Esophagus (tissue), 2 donors: ENCODE measurements at regions not wholly inside any gene's neighbourhood (a gene's known extent, or its start where the extent isn't known, plus 50 kb on each side); places are given as distances from the start of the nearest gene placed in this dataset.

Experiments
- H3K27ac ChIP-seq, 2 donors: one replicate each; pipeline ENCODE4 v1.5.1; 2013; ENCODE audit warnings: low read depth in 2 of 2, mild to moderate bottlenecking in 2 of 2, inconsistent platforms in 1 of 2, low read length in 1 of 2, moderate library complexity in 1 of 2
- H3K27me3 ChIP-seq, 2 donors: one replicate each; pipeline ENCODE4 v1.6.1; 2013; ENCODE audit warnings: low read length in 2 of 2, control low read depth in 1 of 2, mild to moderate bottlenecking in 1 of 2; ENCODE audit not compliant: insufficient read depth in 2 of 2, control insufficient read depth in 1 of 2
- H3K36me3 ChIP-seq, 2 donors: one replicate each; pipeline ENCODE4 v1.6.1; 2013; ENCODE audit warnings: low read length in 1 of 2; ENCODE audit not compliant: control insufficient read depth in 2 of 2, insufficient read depth in 2 of 2
- H3K4me1 ChIP-seq, 2 donors: one replicate each; pipeline ENCODE4 v1.6.1; 2013; ENCODE audit warnings: low read length in 1 of 2; ENCODE audit not compliant: control insufficient read depth in 2 of 2, insufficient read depth in 2 of 2
- H3K4me3 ChIP-seq, 2 donors: one replicate each; pipeline ENCODE4 v1.5.1; 2013; ENCODE audit warnings: low read length in 2 of 2, mild to moderate bottlenecking in 2 of 2, low read depth in 1 of 2, moderate library complexity in 1 of 2
- H3K9me3 ChIP-seq, 2 donors: one replicate each; pipeline ENCODE4 v1.6.1; 2013; ENCODE audit warnings: mild to moderate bottlenecking in 2 of 2, low read depth in 1 of 2, low read length in 1 of 2, moderate library complexity in 1 of 2; ENCODE audit not compliant: control insufficient read depth in 2 of 2, insufficient read depth in 1 of 2
- WGBS, 2 donors: extraction: QIAGEN DNeasy Blood & Tissue Kit; methylation state at CpG; one replicate each; pipeline ENCODE4 v1.1.7; 2013; 5-methylcytosine and 5-hydroxymethylcytosine counted together
- donor health status: healthy with polysubstance abuse.
- donor health status: Bipolar disorder and iron deficiency.

DNA sequence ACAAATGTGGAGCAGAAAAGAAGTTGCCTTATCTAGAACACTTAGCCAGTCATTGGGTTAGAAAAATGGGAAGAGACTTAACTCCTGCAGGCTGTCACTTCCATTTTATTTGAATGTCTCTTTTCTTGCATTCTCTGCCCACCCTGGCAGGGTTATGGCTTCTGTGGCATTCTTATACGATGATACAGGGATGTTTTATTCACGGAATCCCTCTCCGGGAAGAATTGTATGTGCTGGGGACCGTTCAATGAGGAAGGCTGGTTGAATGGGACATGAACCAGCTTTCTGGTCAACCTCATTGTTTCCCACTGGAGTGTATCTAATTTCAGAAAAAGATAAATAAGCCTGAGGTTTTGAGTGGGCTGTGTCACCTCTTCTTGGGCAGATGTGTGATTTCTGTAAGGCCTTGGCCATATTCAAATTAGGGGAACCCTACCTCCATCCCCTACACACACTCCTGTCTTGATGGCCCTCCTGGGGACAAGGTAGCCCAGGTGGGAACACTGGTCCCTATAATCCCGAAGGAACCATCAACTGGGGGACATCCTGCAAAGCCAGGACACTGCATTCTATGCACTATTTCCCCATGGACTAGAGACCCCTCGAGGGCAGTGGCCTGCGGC, 174.8 kb upstream of the GSC start:
- WGBS, 2 donors: 91 to 93% methylated on average over 7 of the region's 7 CpGs
- H3K4me3 ChIP-seq: no peak overlapping the region
- H3K27me3 ChIP-seq: no peaks in the 10 kb centered on the region
- no peaks in the 10 kb centered on the region for H3K4me1 ChIP-seq
- no peak overlapping the region for H3K27ac ChIP-seq
- no peaks in the 10 kb centered on the region for H3K9me3 ChIP-seq
- H3K36me3 ChIP-seq: no peaks in the 10 kb centered on the region

- no peak overlapping the region for H3K4me3 ChIP-seq
- H3K27me3 ChIP-seq: no peaks in the 10 kb centered on the region
- H3K36me3 ChIP-seq: no peaks in the 10 kb centered on the region
- no peaks in the 10 kb centered on the region for H3K4me1 ChIP-seq
- no peaks in the 10 kb centered on the region for H3K9me3 ChIP-seq
- H3K27ac ChIP-seq: no peak overlapping the region
- WGBS, 2 donors: 77 to 86% methylated on average over 4 of the region's 4 CpGs
These were observed 172.7 kb upstream of the GSC start for GRCh38 chr14:94942601-94943000.

GRCh38 chr14:94941311-94941710, 171.4 kb upstream of the GSC start:
- WGBS, 2 donors: 89 to 93% methylated on average over 5 of the region's 5 CpGs
- H3K36me3 ChIP-seq: no peaks in the 10 kb centered on the region

DNA sequence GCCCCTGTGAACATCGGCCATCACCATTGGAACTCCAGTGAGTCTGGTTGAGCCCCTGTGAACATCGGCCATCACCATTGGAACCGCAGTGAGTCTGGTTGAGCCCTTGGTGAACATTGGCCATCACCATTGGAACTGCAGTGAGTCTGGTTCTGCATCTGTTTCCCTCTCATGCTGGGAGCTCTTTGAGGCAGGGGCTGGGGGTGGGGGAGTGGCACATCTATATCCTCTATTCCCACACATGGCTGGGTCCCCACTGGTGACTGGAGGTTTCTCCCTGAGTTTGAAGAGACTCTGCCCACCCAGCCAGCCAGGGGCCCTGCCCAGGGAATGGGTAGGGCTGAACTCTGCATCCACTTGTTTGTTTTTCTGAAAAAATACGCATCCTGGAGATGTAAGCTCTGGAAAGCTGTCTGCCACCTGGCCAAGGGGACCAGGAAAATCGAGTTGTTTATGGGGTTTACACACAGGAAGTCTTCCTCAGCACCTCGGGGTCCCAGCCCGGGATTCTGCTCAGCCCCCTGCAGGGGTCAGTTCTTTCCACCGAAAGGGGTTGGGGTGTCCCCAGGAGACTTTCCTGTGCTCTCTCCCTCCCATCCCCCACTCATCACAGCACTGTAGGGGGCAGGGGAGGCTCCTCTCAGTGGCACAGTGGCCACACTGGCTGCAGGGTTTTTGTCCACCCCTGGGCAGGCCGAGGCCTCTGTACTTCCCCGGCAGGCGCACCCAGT, 170.5 kb upstream of the GSC start:
- Histone ChIP-seq H3K27me3 (no peaks in the 10 kb centered on the region), H3K4me1 (peaks cover 0 to 3% of the 10 kb centered on the region in 2 donors), H3K4me3 (no peak overlapping the region), H3K36me3 (no peaks in the 10 kb centered on the region), H3K27ac (no peak overlapping the region), H3K9me3 (no peaks in the 10 kb centered on the region)
- 78 to 79% methylated on average over 11 of the region's 11 CpGs for WGBS, 2 donors

More at GRCh38 chr14:94941311-94941710, 171.4 kb upstream of the GSC start:
- no peaks in the 10 kb centered on the region for H3K27me3 ChIP-seq
- H3K4me1 ChIP-seq: peaks cover 0 to 3% of the 10 kb centered on the region in 2 donors
- H3K4me3 ChIP-seq: no peak overlapping the region
- H3K9me3 ChIP-seq: no peaks in the 10 kb centered on the region
- no peak overlapping the region for H3K27ac ChIP-seq

DNA sequence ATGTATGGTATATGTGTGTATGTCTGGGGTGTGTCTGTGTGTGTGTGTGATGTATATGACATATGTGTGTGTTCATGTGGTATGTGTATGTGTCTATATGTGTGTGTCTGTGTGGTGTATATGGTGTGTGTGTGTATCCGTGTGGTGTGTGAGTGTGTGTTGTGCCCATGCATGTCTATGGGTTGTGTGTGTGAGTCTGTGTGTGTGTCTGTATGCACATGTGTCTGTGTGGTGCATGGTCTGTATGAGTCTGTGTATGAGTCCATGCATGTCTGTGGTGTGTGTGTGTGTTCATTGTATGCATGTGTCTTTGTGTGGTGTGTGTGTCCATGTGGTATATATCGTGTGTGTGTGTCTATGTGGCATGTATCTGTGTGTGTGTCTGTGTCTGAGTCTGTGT, 168.1 kb upstream of the GSC start:
- Histone ChIP-seq H3K36me3 (no peaks in the 10 kb centered on the region), H3K27me3 (no peaks in the 10 kb centered on the region), H3K4me3 (no peak overlapping the region), H3K27ac (no peak overlapping the region), H3K9me3 (no peaks in the 10 kb centered on the region), H3K4me1 (peaks cover 0 to 3% of the 10 kb centered on the region in 2 donors)
- 88 to 96% methylated on average over 2 of the region's 2 CpGs for WGBS, 2 donors

DNA sequence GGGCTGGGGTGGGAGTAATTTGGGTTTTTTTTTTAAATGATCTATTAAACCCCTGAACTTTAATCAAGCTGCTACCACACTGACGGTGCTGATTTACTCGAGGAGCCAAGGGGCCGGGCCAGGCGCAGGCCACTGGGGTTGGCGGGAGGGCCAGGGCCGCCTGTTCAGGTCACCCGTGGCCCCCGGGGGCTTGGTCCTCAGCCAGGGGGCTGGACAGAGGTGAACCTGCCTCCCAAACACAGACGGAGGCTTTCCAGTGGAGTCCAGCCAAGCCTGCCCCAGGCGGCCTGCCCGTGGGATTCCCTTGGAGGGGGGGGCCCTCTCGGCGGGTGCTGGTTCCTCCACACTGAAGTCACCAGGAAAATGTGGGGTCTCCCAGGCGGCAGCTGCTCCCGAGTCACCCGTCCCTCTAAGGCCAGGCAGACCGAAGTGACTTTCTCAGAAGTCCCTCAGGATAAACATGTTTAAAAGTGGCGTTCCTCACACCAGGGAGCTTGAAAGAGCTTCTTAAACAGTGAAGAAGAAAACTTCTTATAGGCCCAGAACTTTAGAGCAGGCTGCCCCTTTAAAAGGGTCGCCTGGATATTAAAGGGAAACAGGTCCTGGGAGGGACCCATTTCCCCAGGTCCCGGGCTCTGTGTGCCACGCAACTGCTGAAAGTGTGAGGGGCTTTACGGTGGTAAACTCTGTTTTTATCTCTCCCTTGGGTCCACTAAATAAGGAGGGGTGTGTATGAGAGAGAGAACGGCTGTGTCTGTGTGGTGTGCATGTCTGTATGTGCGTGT, 167.2 kb upstream of the GSC start:
- Histone ChIP-seq H3K4me3 (peak overlapping the region in 1 of 2 donors; percentile 11), H3K9me3 (no peaks in the 10 kb centered on the region), H3K27ac (peak overlapping the region; percentile 51 to 67), H3K27me3 (no peaks in the 10 kb centered on the region), H3K4me1 (peaks cover 0 to 3% of the 10 kb centered on the region in 2 donors), H3K36me3 (no peaks in the 10 kb centered on the region)
- WGBS, 2 donors: 41 to 44% methylated on average over 24 of the region's 24 CpGs

DNA sequence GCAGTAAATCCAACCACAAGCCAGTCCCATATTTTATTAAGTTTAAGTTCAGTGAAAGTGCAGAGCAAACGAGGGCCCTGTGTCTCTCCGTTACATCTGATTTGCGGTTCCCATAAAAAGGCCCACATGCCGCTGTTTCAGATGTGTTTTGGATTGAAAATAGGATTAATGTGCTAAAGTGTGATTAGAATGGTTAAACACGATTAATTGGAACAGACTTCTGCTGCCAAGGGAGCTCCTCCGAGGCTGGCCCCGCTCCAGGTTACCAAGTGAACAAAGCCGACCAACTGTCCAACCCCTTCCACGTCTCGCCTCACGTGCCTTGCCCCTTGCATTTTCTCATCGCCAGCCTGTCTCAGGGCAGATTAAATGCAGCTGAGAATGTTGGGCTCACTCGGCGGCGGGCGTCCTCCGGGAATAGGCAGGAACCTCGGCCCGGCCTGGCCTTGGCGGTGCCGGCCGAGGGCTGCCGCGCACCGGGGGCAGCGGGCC, 166.5 kb upstream of the GSC start:
- 25 to 38% methylated on average over 26 of the region's 26 CpGs for WGBS, 2 donors

GRCh38 chr14:94935706-94936300, 165.9 kb upstream of the GSC start:
- Histone ChIP-seq H3K27ac (no peak overlapping the region), H3K27me3 (no peaks in the 10 kb centered on the region), H3K36me3 (no peaks in the 10 kb centered on the region), H3K4me1 (peaks cover 0 to 3% of the 10 kb centered on the region in 2 donors), H3K9me3 (no peaks in the 10 kb centered on the region), H3K4me3 (no peak overlapping the region)
- 71 to 73% methylated on average over 13 of the region's 13 CpGs for WGBS, 2 donors

More for the DNA sequence above, 166.5 kb upstream of the GSC start:
- Histone ChIP-seq H3K36me3 (no peaks in the 10 kb centered on the region), H3K9me3 (no peaks in the 10 kb centered on the region), H3K27ac (peak overlapping the region; percentile 51 to 67), H3K4me1 (peaks cover 0 to 3% of the 10 kb centered on the region in 2 donors), H3K4me3 (no peak overlapping the region), H3K27me3 (no peaks in the 10 kb centered on the region)

GRCh38 chr14:94934276-94934810, 164.4 kb upstream of the GSC start:
- no peak overlapping the region for H3K27ac ChIP-seq
- H3K27me3 ChIP-seq: no peaks in the 10 kb centered on the region
- no peaks in the 10 kb centered on the region for H3K36me3 ChIP-seq
- 51 to 61% methylated on average over 6 of the region's 6 CpGs for WGBS, 2 donors
- H3K9me3 ChIP-seq: no peaks in the 10 kb centered on the region
- no peak overlapping the region for H3K4me3 ChIP-seq
- H3K4me1 ChIP-seq: peaks cover 0 to 3% of the 10 kb centered on the region in 2 donors
